GM12872 (cell line): ENCODE measurements at regions not wholly inside any gene's neighbourhood (a gene's known extent, or its start where the extent isn't known, plus 50 kb on each side); places are given as distances from the start of the nearest gene placed in this dataset.

ENCODE experiments used
- CTCF ChIP-seq: IDR thresholded peaks from 3 replicates; pipeline ENCODE4 v1.5.1; 2011; ENCODE audit warnings: low read depth, mild to moderate bottlenecking, low read length, moderate library complexity; ENCODE audit not compliant: insufficient read depth

GRCh38 chrX:22859642-22860041, 140.1 kb upstream of the DDX53 start:
- TF ChIP-seq CTCF = no peak

- TF ChIP-seq CTCF = no peak
These were observed 117.2 kb upstream of the DDX53 start for GRCh38 chrX:22882543-22882942.

GRCh38 chrX:22889819-22890218, 109.9 kb upstream of the DDX53 start:
- TF ChIP-seq CTCF = no peak

- no peak for TF ChIP-seq CTCF
These were observed 87.1 kb upstream of the DDX53 start for GRCh38 chrX:22912616-22913015.

- no peak for TF ChIP-seq CTCF
These were observed 76.8 kb upstream of the DDX53 start for GRCh38 chrX:22922961-22923360.

- TF ChIP-seq CTCF = no peak
These were observed 65.1 kb upstream of the DDX53 start for GRCh38 chrX:22934640-22935039.

GRCh38 chrX:22944945-22945344, 54.8 kb upstream of the DDX53 start:
- no peak for TF ChIP-seq CTCF
